Esophagus muscularis mucosa (tissue), 4 donors: ENCODE measurements at regions not wholly inside any gene's neighbourhood (a gene's known extent, or its start where the extent isn't known, plus 50 kb on each side); places are given as distances from the start of the nearest gene placed in this dataset.

Experiments
- CTCF ChIP-seq, 3 experiments: fragments of 200-600 bp in 2 of 3; fragments of 450-650 bp in 1 of 3; sonication (generic) in 2 of 3; IDR thresholded peaks; one replicate each; pipeline ENCODE4 v1.5.1; 2017 to 2019; ENCODE audit warnings: antibody characterized with exemption in 3 of 3, mild to moderate bottlenecking in 2 of 3, moderate library complexity in 1 of 3
- EP300 ChIP-seq: sonication (generic); formaldehyde crosslinking; IDR thresholded peaks from one replicate; pipeline ENCODE4 v1.6.1; 2017; ENCODE audit warnings: antibody characterized with exemption
- POLR2A ChIP-seq: fragments of 450-650 bp; IDR thresholded peaks from one replicate; pipeline ENCODE4 v1.6.1; 2017; ENCODE audit warnings: antibody characterized with exemption, moderate library complexity, mild to moderate bottlenecking, low read depth
- POLR2AphosphoS5 ChIP-seq, 2 donors: sonication (generic); formaldehyde crosslinking; IDR thresholded peaks; one replicate each; pipeline ENCODE4 v1.6.1; 2017; ENCODE audit warnings: antibody characterized with exemption in 2 of 2

GRCh38 chr13:37375071-37375470, 223.5 kb downstream of the POSTN start:
- TF ChIP-seq CTCF (IDR thresholded peaks at IDR 0.05) (no peak), POLR2A (no peak), POLR2AphosphoS5 (IDR thresholded peaks at IDR 0.05) (no peak), EP300 (no peak)
